ENCODE measurements at regions not wholly inside any gene's neighbourhood (a gene's known extent, or its start where the extent isn't known, plus 50 kb on each side); places are given as distances from the start of the nearest gene placed in this dataset.

GRCh38 chr2:234673961-234674759 lies 177.3 kb upstream of the ARL4C start:
- no peak for DNase-seq

GRCh38 chr2:234673501-234673900 lies 176.6 kb upstream of the ARL4C start:
- no peak for DNase-seq

- no peak for DNase-seq
Measured at GRCh38 chr2:234672498-234673150, 175.7 kb upstream of the ARL4C start.

GRCh38 chr2:234671716-234672115 lies 174.8 kb upstream of the ARL4C start:
- DNase-seq = no peak

GRCh38 chr2:234671231-234671630 lies 174.3 kb upstream of the ARL4C start:
- DNase-seq = no peak

GRCh38 chr2:234670806-234671205 lies 173.9 kb upstream of the ARL4C start:
- no peak for DNase-seq

- DNase-seq = no peak
Measured at GRCh38 chr2:234670052-234670451, 173.2 kb upstream of the ARL4C start.

GRCh38 chr2:234669621-234670020 lies 172.7 kb upstream of the ARL4C start:
- no peak for DNase-seq

GRCh38 chr2:234669001-234669400 lies 172.1 kb upstream of the ARL4C start:
- no peak for DNase-seq

GRCh38 chr2:234666911-234667310 lies 170.0 kb upstream of the ARL4C start:
- DNase-seq = no peak

- no peak for DNase-seq
Measured at GRCh38 chr2:234665304-234665703, 168.4 kb upstream of the ARL4C start.

- no peak for DNase-seq
Measured at GRCh38 chr2:234661849-234662248, 165.0 kb upstream of the ARL4C start.

- no peak for DNase-seq
Measured at GRCh38 chr2:234661175-234661574, 164.3 kb upstream of the ARL4C start.

GRCh38 chr2:234655706-234656105 lies 158.8 kb upstream of the ARL4C start:
- DNase-seq = no peak

GRCh38 chr2:234650911-234651310 lies 154.0 kb upstream of the ARL4C start:
- DNase-seq = no peak

- no peak for DNase-seq
Measured at GRCh38 chr2:234649951-234650350, 153.1 kb upstream of the ARL4C start.

GRCh38 chr2:234643407-234643806 lies 146.5 kb upstream of the ARL4C start:
- DNase-seq = no peak

GRCh38 chr2:234641086-234641485 lies 144.2 kb upstream of the ARL4C start:
- DNase-seq = no peak

- DNase-seq = no peak
Measured at GRCh38 chr2:234640657-234641056, 143.8 kb upstream of the ARL4C start.

- no peak for DNase-seq
Measured at GRCh38 chr2:234638966-234639365, 142.1 kb upstream of the ARL4C start.

GRCh38 chr2:234635284-234635683 lies 138.4 kb upstream of the ARL4C start:
- DNase-seq = no peak

- DNase-seq = no peak
Measured at GRCh38 chr2:234633581-234634230, 136.8 kb upstream of the ARL4C start.

GRCh38 chr2:234632527-234633391 lies 135.9 kb upstream of the ARL4C start:
- no peak for DNase-seq

Measured in activated CD4-positive, alpha-beta T cell treated with anti-CD3 and anti-CD28 coated beads, Interleukin-2, amount 50 U/mL, for 1 hour (primary cell).